ENCODE measurements at regions not wholly inside any gene's neighbourhood (a gene's known extent, or its start where the extent isn't known, plus 50 kb on each side); places are given as distances from the start of the nearest gene placed in this dataset.

DNA sequence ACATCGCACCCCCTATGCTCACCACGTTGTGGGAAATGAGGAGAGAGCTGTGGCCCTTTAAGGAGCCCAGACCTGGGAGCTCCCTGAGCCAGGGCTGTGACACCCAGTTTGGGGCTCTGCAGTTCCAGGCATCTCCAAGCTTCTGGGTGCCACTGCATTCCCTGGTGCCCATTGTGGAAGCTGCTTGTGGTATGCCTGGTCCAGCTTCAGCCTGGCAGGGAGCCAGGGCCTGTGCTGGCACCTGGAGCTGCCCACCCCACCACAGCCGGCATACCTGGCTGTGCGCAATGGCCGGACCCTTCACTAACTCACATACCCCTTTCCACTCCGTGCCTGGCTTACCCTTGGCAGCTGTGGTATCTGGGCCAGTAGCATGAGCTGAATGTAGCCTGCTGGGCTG, 107.9 kb upstream of the OR4E1 start:
- H3K27me3 ChIP-seq (replicated peaks in 1 of 2; ENCODE audit: control insufficient read depth in 2 of 2, insufficient read depth in 2 of 2, low read length in 1 of 2), result no peaks in the 10 kb centered on the region
- no peak overlapping the region for H3K4me3 ChIP-seq
- no peak for DNase-seq (ENCODE audit: low read depth, low spot score)
- FAIRE-seq, result no peak
- TF ChIP-seq SMC3 (IDR thresholded peaks at IDR 0.05; ENCODE audit: borderline replicate concordance, low read length) (no peak), ZSCAN29 (IDR thresholded peaks at IDR 0.05) (no peak), POLR2AphosphoS2 (IDR thresholded peaks at IDR 0.05; ENCODE audit: low read depth, low read length) (no peak), MTA3 (IDR thresholded peaks at IDR 0.05; ENCODE audit: borderline replicate concordance, low read length) (no peak), PAX8 (IDR thresholded peaks at IDR 0.05) (no peak), CHD2 (IDR thresholded peaks at IDR 0.05; ENCODE audit: borderline replicate concordance, low read depth, low read length) (no peak), MXI1 (IDR thresholded peaks at IDR 0.05; ENCODE audit: low read depth, low read length) (no peak), NR2C1 (IDR thresholded peaks at IDR 0.05) (no peak), ZBED1 (IDR thresholded peaks at IDR 0.05; ENCODE audit: borderline replicate concordance) (no peak), CBX3 (IDR thresholded peaks at IDR 0.05; ENCODE audit: borderline replicate concordance, low read depth) (no peak), LARP7 (IDR thresholded peaks at IDR 0.05) (no peak), BCL3 (IDR thresholded peaks at IDR 0.05; ENCODE audit: borderline replicate concordance, insufficient read depth, low read depth, low read length, poor library complexity, severe bottlenecking) (no peak), FOXM1 (IDR thresholded peaks at IDR 0.05; ENCODE audit: low read depth, low read length) (no peak), CTCF (IDR thresholded peaks at IDR 0.05 in 2 of 3, conservative IDR thresholded peaks at IDR 0.05 in 1 of 3; ENCODE audit: control insufficient read depth in 2 of 3, extremely low read depth in 1 of 3, insufficient read depth in 1 of 3, low read depth in 3 of 3, low read length in 3 of 3) (no peak), HDAC2 (IDR thresholded peaks at IDR 0.05) (no peak), GATAD2B (conservative IDR thresholded peaks at IDR 0.05; ENCODE audit: low read depth) (no peak)
- TF ChIP-seq, protein P1, sequence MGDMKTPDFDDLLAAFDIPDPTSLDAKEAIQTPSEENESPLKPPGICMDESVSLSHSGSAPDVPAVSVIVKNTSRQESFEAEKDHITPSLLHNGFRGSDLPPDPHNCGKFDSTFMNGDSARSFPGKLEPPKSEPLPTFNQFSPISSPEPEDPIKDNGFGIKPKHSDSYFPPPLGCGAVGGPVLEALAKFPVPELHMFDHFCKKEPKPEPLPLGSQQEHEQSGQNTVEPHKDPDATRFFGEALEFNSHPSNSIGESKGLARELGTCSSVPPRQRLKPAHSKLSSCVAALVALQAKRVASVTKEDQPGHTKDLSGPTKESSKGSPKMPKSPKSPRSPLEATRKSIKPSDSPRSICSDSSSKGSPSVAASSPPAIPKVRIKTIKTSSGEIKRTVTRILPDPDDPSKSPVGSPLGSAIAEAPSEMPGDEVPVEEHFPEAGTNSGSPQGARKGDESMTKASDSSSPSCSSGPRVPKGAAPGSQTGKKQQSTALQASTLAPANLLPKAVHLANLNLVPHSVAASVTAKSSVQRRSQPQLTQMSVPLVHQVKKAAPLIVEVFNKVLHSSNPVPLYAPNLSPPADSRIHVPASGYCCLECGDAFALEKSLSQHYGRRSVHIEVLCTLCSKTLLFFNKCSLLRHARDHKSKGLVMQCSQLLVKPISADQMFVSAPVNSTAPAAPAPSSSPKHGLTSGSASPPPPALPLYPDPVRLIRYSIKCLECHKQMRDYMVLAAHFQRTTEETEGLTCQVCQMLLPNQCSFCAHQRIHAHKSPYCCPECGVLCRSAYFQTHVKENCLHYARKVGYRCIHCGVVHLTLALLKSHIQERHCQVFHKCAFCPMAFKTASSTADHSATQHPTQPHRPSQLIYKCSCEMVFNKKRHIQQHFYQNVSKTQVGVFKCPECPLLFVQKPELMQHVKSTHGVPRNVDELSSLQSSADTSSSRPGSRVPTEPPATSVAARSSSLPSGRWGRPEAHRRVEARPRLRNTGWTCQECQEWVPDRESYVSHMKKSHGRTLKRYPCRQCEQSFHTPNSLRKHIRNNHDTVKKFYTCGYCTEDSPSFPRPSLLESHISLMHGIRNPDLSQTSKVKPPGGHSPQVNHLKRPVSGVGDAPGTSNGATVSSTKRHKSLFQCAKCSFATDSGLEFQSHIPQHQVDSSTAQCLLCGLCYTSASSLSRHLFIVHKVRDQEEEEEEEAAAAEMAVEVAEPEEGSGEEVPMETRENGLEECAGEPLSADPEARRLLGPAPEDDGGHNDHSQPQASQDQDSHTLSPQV (IDR thresholded peaks at IDR 0.05), result no peak
- SMC1A ChIA-PET (ENCODE audit: uncharacterized antibody, unreplicated experiment), result no interaction called here
- in situ Hi-C loops (cut with MboI), result no loop called here
- H2AFZ ChIP-seq (ENCODE audit: control insufficient read depth, low read depth, low read length), result no peak overlapping the region
- no peaks in the 10 kb centered on the region for H3K36me3 ChIP-seq (ENCODE audit: control insufficient read depth in 2 of 2, insufficient read depth in 2 of 2, low read length in 1 of 2)
- no peaks in the 10 kb centered on the region for H3K4me1 ChIP-seq (ENCODE audit: control insufficient read depth, insufficient read depth, low read length)
- POLR2A ChIA-PET, result no interaction called here
- H3K9me3 ChIP-seq (replicated peaks; ENCODE audit: control insufficient read depth, insufficient read depth, low read length), result no peaks in the 10 kb centered on the region
- CTCF ChIA-PET, result no interaction called here
- H4K20me1 ChIP-seq (ENCODE audit: control insufficient read depth, insufficient read depth), result no peaks in the 10 kb centered on the region
- no peak overlapping the region for H3K9ac ChIP-seq (ENCODE audit: control insufficient read depth, insufficient read depth, low read length)
- intact Hi-C loops (cut with micrococcal nuclease; ENCODE audit: unreplicated experiment), result no loop called here
- H3K79me2 ChIP-seq (ENCODE audit: control insufficient read depth, insufficient read depth, low read length), result no peaks in the 10 kb centered on the region
- H3K4me2 ChIP-seq (ENCODE audit: control insufficient read depth, insufficient read depth), result no peak overlapping the region
- no TSS peak for BruUV-seq (replicated peaks)
- WGBS (ENCODE audit: insufficient coverage, insufficient replicate concordance, low lambda C conversion rate, missing lambda C conversion rate), result 37% methylated on average over 6 of the region's 6 CpGs
- RAD21 ChIA-PET (ENCODE audit: unreplicated experiment), result no interaction called here
- no peak overlapping the region for H3K27ac ChIP-seq (ENCODE audit: control insufficient read depth, insufficient read depth)
- no peak for ATAC-seq
